ENCODE measurements at regions not wholly inside any gene's neighbourhood (a gene's known extent, or its start where the extent isn't known, plus 50 kb on each side); places are given as distances from the start of the nearest gene placed in this dataset.

- TF ChIP-seq EZH2phosphoT487 (conservative IDR thresholded peaks at IDR 0.05; ENCODE audit: low read length) = no peak
- TF ChIP-seq, protein P1, sequence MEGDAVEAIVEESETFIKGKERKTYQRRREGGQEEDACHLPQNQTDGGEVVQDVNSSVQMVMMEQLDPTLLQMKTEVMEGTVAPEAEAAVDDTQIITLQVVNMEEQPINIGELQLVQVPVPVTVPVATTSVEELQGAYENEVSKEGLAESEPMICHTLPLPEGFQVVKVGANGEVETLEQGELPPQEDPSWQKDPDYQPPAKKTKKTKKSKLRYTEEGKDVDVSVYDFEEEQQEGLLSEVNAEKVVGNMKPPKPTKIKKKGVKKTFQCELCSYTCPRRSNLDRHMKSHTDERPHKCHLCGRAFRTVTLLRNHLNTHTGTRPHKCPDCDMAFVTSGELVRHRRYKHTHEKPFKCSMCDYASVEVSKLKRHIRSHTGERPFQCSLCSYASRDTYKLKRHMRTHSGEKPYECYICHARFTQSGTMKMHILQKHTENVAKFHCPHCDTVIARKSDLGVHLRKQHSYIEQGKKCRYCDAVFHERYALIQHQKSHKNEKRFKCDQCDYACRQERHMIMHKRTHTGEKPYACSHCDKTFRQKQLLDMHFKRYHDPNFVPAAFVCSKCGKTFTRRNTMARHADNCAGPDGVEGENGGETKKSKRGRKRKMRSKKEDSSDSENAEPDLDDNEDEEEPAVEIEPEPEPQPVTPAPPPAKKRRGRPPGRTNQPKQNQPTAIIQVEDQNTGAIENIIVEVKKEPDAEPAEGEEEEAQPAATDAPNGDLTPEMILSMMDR (IDR thresholded peaks at IDR 0.05; ENCODE audit: insufficient read depth, low read length, poor library complexity, severe bottlenecking) = no peak
Measured at GRCh38 chr15:46441294-46442062, 806.6 kb downstream of the SQOR start.

All from SU-DHL-6 (cell line).